HG03520 (cell line): ENCODE measurements at regions not wholly inside any gene's neighbourhood (a gene's known extent, or its start where the extent isn't known, plus 50 kb on each side); places are given as distances from the start of the nearest gene placed in this dataset.
"Not testable (repeated sequence)": the region's sequence is repeated elsewhere in the genome, so short reads cannot be mapped to it uniquely, and the experiment has no call there.

ENCODE experiments used
- ATAC-seq: cut with Tn5 transposase; IDR thresholded peaks from one replicate; pipeline ENCODE4 v1.9.1; 2021; ENCODE audit warnings: mild to moderate bottlenecking, moderate library complexity; ENCODE audit not compliant: unreplicated experiment

GRCh38 chr7:26084418-26084817, 67.6 kb upstream of the NFE2L3 start:
- no peak for ATAC-seq

GRCh38 chr7:26085771-26086170, 66.2 kb upstream of the NFE2L3 start:
- ATAC-seq, result no peak

- ATAC-seq, result no peak
These were observed 64.5 kb upstream of the NFE2L3 start for GRCh38 chr7:26087321-26088091.

- ATAC-seq, result not testable (repeated sequence)
These were observed 62.5 kb upstream of the NFE2L3 start for GRCh38 chr7:26089469-26089868.

- ATAC-seq, result no peak
These were observed 61.0 kb upstream of the NFE2L3 start for GRCh38 chr7:26090927-26091519.

GRCh38 chr7:26091933-26092332, 60.1 kb upstream of the NFE2L3 start:
- ATAC-seq, result no peak

- ATAC-seq, result no peak
These were observed 59.0 kb upstream of the NFE2L3 start for GRCh38 chr7:26093023-26093422.

GRCh38 chr7:26096136-26096535, 55.9 kb upstream of the NFE2L3 start:
- ATAC-seq, result no peak

GRCh38 chr7:26097837-26098668, 53.9 kb upstream of the NFE2L3 start:
- no peak for ATAC-seq

- ATAC-seq, result no peak
These were observed 52.8 kb upstream of the NFE2L3 start for GRCh38 chr7:26099236-26099635.

GRCh38 chr7:26100406-26101339, 51.3 kb upstream of the NFE2L3 start:
- no peak for ATAC-seq

- ATAC-seq, result no peak
These were observed 50.4 kb upstream of the NFE2L3 start for GRCh38 chr7:26101361-26102151.

- ATAC-seq, result no peak
These were observed 49.8 kb upstream of the NFE2L3 start for GRCh38 chr7:26102176-26102575.
